GM21529 (cell line): ENCODE measurements at regions not wholly inside any gene's neighbourhood (a gene's known extent, or its start where the extent isn't known, plus 50 kb on each side); places are given as distances from the start of the nearest gene placed in this dataset.

Source experiments
- ATAC-seq: cut with Tn5 transposase; IDR thresholded peaks from one replicate; pipeline ENCODE4 v1.9.1; 2021; ENCODE audit not compliant: unreplicated experiment

DNA sequence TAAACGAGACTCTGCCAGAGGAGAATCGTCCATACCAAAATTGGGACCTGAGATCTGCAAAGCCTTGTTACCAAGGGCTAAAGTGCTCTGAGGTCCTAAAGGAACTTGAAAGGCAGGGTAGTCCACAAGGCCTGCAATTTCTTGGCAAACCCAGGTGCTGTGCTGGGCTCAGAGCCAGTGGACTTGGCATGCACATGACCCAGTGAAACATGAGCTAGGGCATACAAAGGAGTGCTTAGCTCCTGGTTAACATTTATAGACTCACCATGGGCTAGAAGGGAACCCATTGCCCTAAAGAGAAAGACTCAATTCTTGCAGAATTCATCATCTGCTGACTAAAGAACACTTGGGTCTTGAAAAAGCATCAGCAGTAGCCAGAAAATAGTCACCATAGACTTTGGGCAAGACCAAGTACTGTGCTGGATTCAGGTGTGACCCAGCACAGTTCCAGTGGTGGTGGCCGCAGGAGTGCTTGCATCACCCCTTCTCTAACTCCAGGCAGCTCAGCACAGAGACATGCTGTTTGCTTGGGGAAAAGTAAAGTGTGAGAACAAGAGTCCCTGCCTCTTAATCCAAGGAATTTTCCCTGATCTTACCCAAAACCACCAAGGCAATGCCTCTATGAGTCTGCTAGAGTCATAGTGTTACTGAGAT is 1069.4 kb upstream of the ADGRL2 start:
- no peak for ATAC-seq

DNA sequence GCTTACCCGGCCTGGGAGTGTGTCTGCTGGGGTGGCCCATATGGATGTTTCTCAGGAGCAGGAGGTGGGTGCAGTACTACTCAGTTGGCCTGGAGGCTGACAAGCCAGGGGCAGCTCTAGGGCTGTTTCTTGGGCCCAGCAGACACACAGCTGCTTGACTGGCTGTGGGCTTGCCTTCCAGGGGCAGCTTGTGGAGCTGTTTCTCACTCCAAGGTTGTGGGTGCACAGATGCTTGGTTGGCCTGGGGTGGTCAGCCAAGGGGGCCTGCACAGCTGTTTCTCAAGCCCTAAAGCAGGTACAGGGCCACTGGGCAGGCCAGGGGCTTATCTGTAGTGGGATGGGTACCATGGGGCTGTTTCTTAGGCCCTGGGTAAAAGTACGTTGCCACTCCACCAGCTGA is 1078.1 kb upstream of the ADGRL2 start:
- no peak for ATAC-seq

DNA sequence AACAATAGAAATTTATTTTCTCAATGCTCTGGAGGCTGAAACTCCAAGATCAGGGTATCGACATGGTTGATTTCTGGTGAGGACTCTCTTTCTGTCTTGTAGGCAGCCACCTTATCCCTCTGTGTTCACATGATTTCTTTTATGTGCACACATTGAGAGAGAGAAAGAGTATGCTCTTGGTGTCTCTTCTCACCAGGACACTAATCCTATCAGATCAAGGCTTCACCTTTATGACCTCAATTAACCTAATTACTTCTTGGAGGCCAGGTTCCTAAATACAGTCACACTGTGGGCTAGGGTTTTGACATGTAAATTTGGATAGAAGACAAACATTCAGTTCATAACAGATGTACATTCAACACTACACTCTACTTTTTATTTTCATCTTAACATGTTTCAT is 1094.2 kb upstream of the ADGRL2 start:
- no peak for ATAC-seq

DNA sequence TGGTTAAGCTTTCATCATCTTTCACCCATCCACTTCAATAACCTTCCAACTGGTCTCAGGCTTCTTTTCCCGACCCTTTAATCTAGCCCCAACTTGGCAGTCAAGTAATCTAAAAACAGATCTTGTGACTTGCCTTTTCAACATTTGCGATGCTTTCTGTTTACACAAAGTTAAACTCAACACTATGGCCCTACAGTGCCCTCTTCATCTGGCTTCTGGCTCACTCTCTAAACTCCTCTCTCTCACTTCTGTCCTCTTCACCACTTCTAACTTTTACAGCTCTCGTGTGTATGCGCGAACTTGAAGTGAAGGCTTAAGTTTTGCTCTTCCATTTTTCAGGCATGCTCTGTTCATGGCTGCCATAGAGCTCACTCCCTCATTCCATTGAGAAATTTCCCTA is 1122.3 kb upstream of the ADGRL2 start:
- ATAC-seq, result no peak

DNA sequence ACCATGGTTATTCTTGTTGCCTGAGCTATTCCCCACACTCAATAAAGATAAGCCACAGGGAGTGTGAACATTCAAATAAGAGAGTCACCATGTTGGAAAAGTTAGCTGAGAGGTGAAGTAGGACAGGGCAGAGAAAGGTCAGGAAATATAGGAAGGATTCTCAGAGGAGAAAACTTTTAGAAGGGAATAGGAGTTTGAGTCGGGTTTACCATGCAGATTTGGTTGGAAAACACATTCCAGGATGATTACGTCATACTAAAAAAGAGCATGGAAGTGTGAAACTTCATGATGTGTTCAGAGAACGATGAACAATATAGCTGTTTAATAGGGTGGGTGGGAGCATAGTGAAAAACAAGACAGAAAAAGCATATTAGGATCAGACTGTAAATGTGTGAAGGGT is 1125.3 kb upstream of the ADGRL2 start:
- ATAC-seq, result no peak

GRCh38 chr1:80673935-80674597 is 1126.7 kb upstream of the ADGRL2 start:
- ATAC-seq, result no peak

DNA sequence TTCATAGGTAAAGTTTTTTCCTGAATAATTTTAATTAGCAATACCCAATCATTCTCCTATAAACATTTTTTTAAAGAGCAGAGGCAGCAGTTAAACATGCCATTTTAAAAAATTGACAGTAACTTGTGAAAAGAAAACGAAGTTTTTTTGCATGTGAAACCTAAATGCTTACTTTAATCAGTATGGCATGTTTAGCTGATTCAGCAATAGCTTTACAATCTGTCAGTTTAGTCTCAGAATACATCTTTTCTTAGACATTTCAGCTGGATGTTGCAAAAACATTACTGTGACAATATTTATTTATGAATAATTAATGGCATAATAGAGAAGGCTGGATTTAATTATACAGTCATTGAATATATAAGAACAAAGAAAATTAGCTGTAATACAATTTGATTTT is 1132.4 kb upstream of the ADGRL2 start:
- ATAC-seq, result no peak

GRCh38 chr1:80666073-80666472 is 1134.7 kb upstream of the ADGRL2 start:
- ATAC-seq, result no peak

DNA sequence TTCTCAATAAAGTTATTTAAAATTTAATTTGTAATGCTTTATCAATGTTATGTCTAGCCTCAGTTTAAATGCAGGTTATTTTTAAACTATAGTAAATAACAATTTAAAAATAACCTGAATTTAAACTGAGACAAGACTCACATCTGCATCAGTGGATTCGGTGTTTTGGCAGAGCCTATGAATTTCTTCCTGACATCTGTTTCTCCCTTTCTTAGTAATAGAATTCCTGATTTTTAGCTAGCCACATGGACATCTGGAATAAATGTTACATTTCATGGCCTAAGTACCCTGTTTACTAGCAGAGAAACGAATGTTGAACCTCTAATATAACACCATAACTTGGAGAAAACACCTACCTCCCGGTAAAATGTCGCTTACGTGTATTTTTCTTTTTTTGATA is 1141.6 kb upstream of the ADGRL2 start:
- no peak for ATAC-seq

DNA sequence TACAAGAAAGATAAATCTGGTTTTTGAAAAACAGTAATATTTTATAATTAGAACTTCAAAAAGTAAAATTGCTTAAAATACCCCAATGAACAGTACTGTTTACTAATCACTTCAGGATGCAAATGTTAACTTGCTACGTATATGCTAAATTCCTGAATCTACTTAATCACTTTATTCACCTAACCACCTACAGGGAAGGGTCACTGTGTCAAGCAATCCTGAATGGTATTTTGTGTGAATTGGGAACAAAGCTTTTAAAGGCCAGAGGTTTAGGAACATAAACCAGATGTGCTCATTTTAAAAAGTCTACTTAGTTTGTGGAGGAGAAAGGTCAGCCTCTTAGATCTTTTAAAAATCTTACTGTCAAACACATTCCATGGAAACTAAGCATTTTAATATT is 1143.0 kb upstream of the ADGRL2 start:
- ATAC-seq, result no peak

DNA sequence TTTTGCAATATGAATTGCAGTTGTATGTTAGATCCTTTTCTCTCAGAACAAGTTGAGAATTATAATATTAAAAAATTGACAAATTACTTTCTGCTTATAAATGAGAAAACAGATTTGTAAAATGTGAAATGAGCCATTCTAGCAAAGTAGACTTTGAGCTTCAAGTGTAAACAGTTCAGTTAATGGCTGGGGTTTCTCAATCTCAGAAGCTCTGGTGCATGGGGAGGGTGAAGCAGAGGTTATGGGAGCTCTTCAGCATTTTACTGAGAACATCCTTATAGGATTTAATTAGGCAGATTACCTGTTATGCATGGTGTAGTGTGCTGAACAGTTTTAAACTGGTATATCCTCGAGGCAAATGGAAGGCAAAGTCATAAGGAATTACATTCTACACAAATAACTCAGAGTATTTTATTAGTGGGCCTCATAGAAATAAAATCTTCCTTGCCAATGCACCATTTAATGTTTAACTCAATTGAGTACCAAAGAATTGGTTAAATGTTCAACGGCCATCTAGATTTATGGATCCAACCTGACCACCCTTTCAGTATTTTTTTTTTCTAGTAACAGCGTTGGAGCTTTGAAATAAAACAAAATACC is 1143.6 kb upstream of the ADGRL2 start:
- ATAC-seq, result no peak

GRCh38 chr1:80656641-80657040 is 1144.1 kb upstream of the ADGRL2 start:
- peak; percentile 61 for ATAC-seq

- ATAC-seq, result peak; percentile 78
Measured at GRCh38 chr1:80656014-80656636, 1144.6 kb upstream of the ADGRL2 start.

DNA sequence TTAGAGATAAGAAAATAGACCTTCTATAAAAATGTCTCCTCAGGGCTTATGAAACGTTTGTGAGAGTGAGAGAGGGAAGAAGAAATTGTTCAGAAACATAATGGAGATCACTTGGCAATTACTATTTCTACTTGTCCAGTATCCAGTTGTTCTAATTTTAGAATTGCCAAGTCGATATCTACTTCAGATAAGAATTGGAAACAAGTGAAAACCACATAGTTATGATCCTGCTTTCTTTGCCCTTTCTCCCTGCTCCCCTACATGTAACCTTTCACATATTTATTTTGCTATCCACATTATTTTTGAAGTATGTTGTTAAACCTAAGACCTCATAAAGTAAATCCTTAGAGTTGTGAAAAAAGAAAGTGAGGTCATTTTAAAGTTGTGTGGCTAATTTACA is 1154.7 kb upstream of the ADGRL2 start:
- ATAC-seq, result no peak

DNA sequence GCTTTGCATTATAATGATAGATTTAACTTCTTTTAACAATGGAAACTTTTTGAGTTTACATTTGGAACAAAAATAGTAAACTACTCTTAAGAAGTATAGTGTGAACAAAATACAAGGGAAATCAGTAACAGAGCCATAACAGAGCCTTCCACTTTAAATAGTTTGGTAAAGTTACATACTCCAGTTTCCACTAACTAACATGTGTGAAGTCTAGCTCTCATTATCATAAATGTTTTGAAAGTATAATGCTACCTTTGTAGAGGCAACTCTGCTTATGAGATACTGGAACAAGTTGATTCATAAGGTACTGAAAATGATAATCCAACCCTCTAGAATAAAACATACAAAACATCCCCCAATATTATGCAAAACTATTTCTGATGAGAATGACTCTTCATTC is 1155.1 kb upstream of the ADGRL2 start:
- no peak for ATAC-seq

GRCh38 chr1:80640978-80641377 is 1159.8 kb upstream of the ADGRL2 start:
- ATAC-seq, result peak; percentile 46

DNA sequence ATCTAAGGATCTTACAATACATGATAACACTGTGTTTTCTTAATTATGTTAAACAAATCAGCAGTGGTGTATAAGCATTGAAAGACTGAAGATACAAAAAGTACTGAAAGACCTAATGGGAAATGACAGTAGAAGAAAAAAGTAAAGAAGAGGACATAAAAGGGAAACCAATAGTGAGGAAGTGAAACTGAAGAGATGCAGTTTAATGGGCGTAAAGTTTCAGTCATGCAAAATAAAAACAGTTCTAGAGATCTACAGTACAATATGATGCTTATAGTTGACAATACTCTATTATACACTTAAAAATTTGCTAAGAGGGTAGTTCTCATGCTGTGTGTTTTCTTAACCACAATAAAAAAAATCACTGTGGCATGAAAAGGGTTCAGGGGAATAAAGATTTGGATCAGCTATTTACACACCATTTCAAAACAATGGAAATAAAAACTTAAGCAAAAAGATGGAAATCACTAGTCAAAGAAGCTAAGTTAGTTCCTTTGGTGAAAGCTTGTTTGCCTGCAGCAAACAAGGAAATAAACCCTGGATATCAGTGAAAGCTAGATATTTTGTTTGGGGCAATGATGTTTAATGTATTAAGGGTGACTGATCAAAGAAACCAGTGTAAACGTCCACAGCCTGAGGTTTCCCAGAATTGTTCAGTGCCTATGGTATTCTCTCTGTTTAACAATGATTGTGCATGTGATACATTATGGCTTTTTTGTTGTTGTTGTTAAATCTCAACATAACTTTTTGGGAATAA is 1160.8 kb upstream of the ADGRL2 start:
- ATAC-seq, result peak; percentile 96

DNA sequence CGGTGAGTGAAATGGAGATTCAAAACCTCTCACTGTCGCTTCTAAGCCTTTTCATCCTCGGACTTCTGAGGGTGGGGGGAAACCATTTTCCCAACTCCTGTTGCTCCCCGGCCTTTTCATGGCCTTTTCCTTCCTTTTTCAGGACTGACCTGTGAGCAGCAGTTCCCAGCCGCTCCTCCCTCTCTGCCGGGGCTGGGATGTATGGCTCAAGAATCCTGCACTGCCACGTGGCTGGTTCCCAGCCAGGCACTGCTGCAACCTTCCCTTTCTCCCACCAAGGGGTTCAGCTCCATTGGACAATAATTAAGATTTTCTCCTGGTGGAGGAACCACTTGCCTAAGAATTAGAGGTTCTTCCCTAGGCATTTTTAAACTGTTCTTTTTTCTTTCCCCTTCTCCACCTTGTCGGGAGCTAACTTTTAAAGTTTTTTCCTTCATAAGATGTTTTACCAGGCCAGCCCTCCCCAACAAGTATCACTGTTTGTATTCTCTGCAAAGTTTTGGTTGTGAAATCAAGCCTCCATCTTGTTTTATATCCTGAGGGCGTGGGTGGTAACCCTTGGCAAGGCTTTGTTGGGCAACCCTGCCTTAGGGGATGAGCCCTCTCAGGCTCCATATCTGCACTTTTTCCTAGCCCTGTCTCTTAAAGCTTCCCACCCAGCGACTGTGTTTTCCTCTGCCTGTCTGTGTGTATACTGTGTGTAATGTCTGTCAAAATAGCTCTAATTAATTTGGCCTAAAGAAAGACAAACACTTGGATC is 1166.6 kb upstream of the ADGRL2 start:
- ATAC-seq, result no peak

DNA sequence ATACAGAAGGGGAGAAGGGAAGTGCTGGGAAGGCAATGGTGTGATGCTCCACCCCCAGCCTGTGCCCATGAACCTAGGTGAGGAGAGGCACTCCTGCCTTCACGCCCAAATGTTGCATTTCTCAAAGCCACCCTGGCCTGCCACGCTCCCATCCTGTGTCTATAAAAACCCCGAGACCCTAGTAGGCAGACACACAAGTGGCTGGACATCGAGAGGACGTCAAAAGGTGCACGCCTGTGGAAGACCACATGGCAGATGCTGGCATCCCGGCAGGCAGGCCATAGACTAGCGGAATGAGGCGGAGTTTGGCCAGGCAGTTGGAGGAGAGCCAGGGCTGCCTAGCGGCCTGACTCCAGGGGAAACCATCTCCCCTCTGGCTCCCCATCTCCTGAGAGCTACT is 1168.5 kb upstream of the ADGRL2 start:
- no peak for ATAC-seq

DNA sequence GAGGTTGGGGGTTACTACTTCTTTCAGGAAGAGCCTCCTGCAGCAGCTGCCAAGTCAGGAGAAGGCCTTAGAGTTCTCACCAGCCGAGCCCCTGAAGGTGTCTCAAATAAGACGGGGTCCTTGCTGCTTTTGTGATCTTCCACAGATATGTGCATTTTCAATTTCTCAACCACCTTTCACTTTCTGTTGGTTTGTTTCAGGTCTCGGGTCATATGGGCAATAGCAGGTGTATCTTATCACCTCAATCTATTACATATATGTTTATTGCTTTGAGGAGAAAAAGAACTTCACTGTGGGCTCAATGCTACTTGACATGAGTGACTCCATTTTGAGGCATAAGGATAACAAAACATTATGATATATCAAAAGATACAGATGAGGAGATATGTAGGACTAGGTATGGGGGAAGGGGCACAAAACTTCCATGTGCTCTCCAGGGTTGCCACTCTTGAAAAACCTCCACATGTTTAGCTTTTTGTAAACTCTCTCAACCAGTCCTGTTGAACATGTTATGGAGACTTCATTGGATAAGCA is 1171.4 kb upstream of the ADGRL2 start:
- ATAC-seq, result no peak
